ENCODE measurements at regions not wholly inside any gene's neighbourhood (a gene's known extent, or its start where the extent isn't known, plus 50 kb on each side); places are given as distances from the start of the nearest gene placed in this dataset.
"Not testable (repeated sequence)": the region's sequence is repeated elsewhere in the genome, so short reads cannot be mapped to it uniquely, and the experiment has no call there.

DNA sequence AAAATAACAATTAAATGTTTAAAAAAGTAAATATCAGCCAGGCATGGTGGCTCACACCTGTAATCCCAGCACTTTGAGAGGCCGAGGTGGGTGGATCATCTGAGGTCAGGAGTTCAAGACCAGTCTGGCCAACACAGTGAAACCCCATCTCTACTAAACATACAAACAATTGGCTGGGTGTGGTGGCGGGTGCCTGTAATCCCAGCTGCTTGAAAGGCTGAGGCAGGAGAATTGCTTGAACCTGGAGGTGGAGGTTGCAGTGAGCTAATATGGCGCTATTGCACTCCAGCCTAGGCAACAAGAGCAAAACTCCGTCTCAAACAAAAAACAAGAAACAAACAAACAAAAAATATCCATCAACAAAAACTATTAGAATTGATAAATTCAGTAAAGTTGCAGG lies 77.5 kb downstream of the SNX5 start:
- not testable (repeated sequence) for DNase-seq (ENCODE audit: low read depth); H3K4me3 ChIP-seq (ENCODE audit: low read depth, low read length)

DNA sequence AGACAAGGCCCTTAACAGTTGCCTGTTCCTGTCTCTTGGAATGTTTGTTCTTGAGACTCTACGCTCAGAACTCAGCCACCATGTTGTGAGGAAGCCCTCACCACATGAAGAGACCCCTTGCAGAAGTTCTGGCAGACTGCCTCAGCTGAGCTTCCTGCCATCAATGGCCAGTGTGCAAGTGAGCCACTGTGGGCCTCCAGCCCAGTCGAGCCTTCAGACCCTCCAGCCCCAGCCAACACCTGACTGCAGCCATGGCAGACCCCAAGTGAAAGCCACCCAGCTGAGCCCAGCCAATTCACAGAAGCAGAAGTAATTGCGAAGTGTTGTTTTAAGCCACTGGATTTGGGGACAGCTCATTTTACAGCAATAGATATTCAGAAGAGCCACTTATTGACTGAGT lies 78.3 kb downstream of the SNX5 start:
- TF ChIP-seq CTCF (IDR thresholded peaks at IDR 0.05; ENCODE audit: insufficient read depth, low read depth, low read length), result no peak
- H3K4me3 ChIP-seq (ENCODE audit: low read depth, low read length), result no peak overlapping the region
- DNase-seq (ENCODE audit: low read depth), result no peak

- DNase-seq (ENCODE audit: low read depth), result peak; percentile 49
- H3K4me3 ChIP-seq (ENCODE audit: low read depth, low read length), result no peak overlapping the region
- peak; percentile 29 for TF ChIP-seq CTCF (IDR thresholded peaks at IDR 0.05; ENCODE audit: insufficient read depth, low read depth, low read length)
Observed at GRCh38 chr20:17889226-17889625, 79.4 kb downstream of the SNX5 start.

DNA sequence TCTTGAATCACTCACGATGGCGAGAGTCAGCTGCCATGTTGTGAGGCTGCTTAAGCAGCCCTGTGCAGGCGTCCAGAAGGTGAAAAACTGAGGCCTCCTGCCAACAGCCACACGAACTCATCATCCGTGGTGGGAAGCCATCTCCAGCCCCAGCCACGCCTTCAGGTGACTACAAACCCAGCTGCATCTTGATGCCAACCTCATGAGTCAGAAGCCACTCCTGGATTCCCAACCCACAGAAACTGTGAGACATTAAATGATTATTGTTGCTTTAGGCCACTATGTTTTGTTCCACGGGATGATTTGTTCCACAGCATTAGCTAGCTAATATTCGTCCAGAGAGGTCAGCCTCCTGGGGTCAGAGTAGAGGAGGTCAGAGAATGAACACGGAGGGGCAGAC lies 80.5 kb downstream of the SNX5 start:
- TF ChIP-seq CTCF (IDR thresholded peaks at IDR 0.05; ENCODE audit: insufficient read depth, low read depth, low read length), result no peak
- DNase-seq (ENCODE audit: low read depth), result no peak
- no peak overlapping the region for H3K4me3 ChIP-seq (ENCODE audit: low read depth, low read length)

DNA sequence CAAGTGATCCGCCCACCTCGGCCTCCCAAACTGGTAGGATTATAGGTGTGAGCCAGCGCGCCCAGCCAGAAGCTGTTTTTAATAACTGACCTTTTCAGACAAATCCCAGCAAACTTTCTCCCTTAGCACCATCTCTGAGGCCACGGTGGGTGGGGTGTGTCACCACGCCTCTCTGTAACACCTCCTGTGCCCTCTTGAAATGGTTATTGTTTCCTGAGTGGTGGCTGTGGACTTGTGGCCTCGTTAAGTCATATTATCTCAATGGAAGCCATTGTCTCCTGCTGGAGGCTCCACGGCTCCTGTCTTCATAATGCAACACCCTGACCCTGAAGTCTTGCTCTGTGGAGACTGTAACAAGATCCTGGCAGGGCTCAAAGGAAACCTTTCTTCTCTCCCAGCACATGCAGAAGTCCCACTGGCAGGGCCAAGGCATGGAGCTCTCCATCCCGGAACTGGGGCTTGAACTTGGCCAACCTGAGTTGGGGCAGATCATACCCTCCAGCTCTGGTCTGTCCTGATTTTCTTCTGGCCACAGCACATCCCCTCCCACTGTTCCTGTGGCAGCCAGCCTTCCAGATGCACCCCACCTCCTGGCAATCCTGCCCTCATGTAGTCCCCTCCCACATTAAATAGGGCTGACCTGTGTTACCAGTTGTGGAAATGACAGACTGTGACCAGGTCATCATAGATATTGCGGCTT lies 81.1 kb downstream of the SNX5 start:
- no peak overlapping the region for H3K4me3 ChIP-seq (ENCODE audit: low read depth, low read length)
- DNase-seq (ENCODE audit: low read depth), result no peak
- no peak for TF ChIP-seq CTCF (IDR thresholded peaks at IDR 0.05; ENCODE audit: insufficient read depth, low read depth, low read length)

- no peak for TF ChIP-seq CTCF (IDR thresholded peaks at IDR 0.05; ENCODE audit: insufficient read depth, low read depth, low read length)
- DNase-seq (ENCODE audit: low read depth), result peak; percentile 47
- no peak overlapping the region for H3K4me3 ChIP-seq (ENCODE audit: low read depth, low read length)
Observed at GRCh38 chr20:17885544-17885943, 83.0 kb downstream of the SNX5 start.

GRCh38 chr20:17885076-17885475 lies 83.5 kb downstream of the SNX5 start:
- H3K4me3 ChIP-seq (ENCODE audit: low read depth, low read length), result no peak overlapping the region
- TF ChIP-seq CTCF (IDR thresholded peaks at IDR 0.05; ENCODE audit: insufficient read depth, low read depth, low read length), result no peak
- no peak for DNase-seq (ENCODE audit: low read depth)

Measured in fibroblast of villous mesenchyme (primary cell).